HG02642 (cell line): ENCODE measurements at regions not wholly inside any gene's neighbourhood (a gene's known extent, or its start where the extent isn't known, plus 50 kb on each side); places are given as distances from the start of the nearest gene placed in this dataset.
"Not testable (repeated sequence)": the region's sequence is repeated elsewhere in the genome, so short reads cannot be mapped to it uniquely, and the experiment has no call there.

Source experiments
- ATAC-seq: cut with Tn5 transposase; IDR thresholded peaks from one replicate; pipeline ENCODE4 v1.9.1; 2021; ENCODE audit warnings: mild to moderate bottlenecking; ENCODE audit not compliant: unreplicated experiment, poor library complexity

DNA sequence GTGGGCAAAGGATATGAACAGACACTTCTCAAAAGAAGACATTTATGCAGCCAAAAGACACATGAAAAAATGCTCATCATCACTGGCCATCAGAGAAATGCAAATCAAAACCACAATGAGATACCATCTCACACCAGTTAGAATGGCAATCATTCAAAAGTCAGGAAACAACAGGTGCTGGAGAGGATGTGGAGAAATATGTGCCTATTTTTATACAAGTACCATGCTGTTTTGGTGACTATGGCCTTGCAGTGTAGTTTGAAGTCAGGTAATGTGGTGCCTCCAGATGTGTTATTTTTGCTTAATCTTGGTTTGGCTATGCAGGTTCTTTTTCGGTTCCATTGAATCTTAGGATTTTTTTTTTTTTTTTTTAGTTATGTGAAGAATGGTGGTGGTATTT lies 387.7 kb upstream of the ST8SIA4 start:
- ATAC-seq = not testable (repeated sequence)

DNA sequence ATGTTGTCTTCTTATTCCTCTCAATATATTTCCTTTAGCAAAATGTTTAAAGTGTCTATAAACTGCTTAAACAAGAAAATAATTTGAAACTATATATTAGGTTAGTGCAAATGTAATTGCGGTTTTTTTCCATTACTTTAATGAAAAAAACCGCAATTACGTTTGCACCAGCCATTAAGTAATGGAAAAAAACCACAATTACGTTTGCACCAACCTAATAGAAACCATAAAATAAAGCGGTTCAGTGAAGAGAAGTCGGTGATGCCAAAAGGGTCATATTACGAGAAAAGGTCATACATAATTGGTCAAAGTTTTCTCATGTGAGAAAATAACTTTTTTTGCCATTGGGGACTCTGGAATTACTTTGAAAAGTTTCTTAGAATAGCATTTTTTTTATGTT lies 385.6 kb upstream of the ST8SIA4 start:
- ATAC-seq = no peak

DNA sequence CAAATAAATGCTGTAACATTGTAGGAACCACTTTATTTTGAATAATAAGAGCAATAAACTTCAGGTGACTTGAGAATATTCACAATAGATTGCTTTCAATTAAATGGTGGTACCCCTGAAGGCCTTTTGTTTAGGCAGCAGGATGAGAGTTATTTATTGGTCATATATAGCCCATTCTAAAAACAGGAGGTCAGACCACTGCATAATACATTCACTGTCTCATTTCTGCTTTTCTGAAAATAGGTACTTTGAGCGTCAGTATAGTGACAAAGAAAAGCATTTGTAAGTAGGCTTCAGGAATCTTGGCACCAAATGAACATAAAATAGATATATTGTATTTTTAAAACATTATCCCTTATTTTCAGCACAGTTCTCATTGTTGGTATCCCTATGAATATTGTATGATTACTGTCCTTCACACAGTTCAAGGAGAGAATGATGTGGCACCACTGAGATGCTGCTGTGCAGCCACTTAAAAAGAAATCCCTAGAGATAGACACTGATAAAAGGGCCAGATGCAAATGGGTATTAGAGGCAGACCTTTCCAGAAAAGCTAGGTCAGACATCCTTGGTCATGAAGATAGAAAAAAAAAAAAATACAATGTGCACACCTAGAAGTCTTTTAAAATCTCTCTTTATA lies 381.8 kb upstream of the ST8SIA4 start:
- no peak for ATAC-seq

DNA sequence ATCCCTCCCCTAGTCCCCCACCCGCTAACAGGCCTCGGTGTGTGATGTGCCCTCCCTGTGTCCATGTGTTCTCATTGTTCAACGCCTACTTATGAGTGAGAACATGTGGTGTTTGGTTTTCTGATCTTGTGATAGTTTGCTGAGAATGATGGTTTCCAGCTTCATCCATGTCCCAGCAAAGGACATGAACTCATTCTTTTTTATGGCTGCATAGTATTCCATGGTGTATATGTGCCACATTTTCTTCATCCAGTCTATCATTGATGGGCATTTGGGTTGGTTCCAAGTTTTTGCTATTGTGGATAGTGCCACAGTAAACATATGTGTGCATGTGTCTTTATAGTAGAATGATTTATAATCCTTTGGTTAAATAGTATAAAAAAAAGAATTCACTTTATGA lies 380.9 kb upstream of the ST8SIA4 start:
- not testable (repeated sequence) for ATAC-seq

DNA sequence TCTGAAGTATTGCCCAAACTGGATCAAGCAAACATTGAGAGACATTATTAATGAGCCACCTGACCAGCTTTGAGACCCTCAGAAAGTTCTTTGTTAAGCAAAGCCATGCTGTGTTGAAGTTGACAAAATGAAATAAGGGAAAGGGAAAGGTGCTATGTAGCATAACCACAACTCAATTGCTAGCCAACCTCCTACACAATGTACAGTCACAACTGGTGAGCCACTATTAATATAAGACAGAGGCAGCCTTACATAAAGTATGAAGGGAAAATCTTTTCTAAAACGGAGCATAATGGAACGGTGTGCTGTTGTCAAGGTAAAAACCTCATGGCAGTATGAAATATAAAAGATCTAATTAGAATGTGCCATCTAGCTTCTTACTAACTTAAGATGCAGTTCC lies 375.8 kb upstream of the ST8SIA4 start:
- no peak for ATAC-seq

DNA sequence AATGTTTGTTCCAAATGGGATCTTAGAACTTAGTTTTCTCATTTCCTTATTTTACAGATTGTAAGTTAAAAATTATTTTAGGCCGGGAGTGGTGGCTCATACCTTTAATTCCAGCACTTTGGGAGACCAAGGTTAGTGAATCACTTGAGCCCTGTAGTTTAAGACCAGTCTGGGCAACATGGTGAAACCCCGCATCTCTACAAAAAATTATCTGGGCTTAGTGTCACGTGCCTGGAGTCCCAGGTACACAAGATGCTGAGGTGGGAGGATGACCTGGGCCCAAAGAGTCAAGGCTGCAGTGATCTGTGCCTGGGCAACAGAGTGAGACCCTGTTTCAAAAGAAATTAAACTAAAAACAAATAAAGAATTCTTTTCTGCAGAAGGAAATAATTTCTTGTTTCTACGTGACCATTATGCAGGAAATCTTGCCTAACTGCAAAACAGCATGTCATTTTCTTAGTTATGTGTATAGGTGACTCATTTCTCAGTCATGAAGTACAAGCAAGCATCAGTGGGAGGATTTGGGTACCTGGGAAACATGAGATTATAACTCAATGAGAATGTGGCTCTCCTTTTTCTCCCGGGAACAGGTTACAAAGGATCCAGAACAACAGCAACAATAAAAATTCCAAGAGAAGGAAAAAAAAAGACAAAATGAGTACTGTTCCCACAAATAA lies 375.1 kb upstream of the ST8SIA4 start:
- no peak for ATAC-seq

DNA sequence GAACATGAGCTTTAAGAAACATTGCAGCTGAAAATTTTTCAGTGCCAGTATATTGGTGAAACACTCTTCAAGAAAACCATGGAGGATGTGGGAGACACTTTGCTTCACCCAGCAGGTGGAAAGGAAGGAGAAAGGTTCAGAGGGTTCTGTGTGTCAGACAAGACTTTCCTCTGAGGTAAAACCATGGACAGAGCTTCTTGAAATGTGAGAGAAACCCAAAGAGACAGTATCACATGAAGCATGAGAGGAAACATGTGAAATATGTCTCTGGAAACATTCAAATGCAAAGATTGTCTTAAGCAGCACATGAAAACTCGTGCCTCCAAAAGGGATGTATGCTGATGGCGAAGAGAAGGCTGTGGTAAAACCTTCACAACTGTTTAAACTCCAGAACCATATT lies 368.9 kb upstream of the ST8SIA4 start:
- ATAC-seq = no peak

DNA sequence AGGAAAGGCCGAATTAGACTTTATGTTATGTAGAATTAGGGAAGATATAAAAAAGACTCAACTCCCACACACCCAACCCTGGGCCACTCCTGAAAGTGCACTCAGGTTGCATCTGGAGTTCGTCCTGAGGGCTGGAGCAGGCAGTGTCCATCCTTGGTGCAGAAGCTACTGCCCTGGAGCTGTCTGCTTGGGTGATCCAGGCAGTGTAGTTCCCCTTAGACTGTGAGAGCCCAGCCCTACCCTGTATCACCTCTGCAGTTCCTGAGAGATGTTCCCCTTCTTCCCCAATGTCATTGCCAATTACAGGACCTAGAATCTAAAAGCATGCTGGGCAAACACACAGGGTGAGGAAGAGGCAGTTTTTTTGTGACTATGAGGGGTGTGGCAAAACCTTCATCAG lies 368.3 kb upstream of the ST8SIA4 start:
- ATAC-seq = no peak

DNA sequence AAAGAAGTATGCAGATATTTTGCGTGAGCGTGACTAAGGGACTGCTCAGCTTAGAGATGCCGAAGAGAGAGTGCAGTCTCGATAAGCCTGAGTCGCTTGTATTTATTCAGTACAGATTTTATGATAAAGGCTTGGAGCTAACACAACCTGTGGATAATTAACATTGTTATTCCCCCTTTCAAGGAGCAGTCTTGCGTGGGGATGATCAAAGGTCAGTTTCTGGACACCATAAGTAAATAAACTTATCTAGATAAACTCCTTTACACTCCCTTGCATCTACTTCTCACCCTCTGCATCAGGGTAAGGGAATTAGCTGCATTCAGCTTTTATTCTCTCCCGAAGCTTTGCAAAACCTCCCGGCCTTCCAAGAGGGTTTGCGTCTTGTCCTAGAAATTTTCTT lies 357.8 kb upstream of the ST8SIA4 start:
- ATAC-seq = no peak

DNA sequence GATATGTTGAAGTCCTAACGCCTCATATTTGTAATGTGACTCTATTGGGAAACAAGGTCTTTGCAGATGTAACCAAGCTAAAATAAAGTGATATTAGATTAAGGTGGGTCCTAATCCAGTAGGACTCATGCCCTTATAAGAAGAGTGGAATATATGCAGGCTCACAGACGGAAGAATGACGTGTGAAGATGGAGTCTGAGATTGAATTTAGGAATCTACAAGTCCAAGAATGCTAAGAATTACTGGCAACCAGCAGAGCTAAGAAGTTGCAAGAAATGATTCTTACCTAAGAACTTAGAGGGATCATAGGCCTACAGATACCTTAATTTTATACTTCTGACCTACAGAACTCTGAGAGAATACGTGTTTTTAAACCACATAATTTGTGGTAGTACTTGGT lies 350.0 kb upstream of the ST8SIA4 start:
- ATAC-seq = no peak

DNA sequence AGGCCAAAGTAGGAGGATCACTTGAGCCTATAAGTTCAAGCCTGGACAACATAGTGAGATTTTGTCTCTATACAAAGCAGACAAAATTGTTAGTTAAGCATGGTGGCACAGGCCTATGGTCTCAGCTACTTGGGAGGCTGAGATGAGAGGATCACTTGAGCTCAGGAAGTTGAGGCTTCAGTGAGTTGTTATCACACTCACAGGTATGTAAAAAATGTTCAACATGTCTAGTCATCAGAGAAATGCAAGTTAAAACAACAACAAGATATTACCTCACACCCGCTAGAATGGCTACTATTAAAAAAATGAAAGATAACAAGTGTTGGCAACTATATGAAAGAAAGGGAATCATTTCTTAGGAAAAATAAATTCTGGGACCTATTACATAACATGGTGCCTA lies 341.5 kb upstream of the ST8SIA4 start:
- no peak for ATAC-seq

DNA sequence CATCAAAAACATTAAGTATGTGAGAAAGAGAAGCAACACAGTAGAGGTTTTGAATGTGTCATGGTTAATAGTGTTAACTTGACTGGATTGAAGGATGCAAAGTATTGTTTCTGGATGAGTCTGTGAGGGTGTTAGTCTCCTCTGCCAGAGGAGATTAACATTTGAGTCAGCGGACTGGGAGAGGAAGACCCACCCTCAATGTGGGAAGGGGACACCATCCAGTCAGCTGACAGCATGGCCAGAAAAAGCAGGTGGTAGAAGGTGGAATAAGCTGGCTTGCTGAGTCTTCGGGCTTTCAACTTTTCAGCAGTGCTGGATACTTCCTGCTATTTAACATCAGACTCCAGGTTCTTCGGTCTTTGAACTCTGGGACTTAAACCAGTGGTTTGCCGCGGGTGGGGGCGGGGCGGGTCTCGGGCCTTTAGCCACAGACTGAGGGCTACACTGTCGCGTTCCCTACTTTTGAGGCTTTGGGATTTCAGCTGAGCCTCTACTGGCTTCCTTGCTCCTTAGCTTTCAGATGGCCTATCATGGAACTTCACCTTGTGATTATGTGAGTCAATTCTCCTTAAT lies 309.9 kb upstream of the ST8SIA4 start:
- no peak for ATAC-seq

DNA sequence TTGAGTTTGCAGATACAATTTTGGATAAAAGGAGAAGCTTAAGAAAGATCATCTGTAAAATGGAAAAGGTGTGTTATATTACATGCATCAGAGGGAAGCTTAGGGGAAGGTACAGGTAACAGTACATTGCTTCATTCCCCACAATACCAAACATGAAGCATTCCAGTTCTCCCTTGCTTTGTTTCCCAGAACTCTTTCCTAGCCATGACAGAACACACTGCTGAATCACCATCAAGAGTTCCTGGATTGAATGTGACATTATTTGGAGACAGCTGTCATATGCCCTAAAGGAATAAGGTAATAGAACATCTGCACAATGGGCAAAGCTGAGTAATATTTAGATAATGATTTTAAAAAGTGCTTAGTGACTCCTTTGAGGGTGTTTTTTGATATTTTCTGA lies 303.5 kb upstream of the ST8SIA4 start:
- ATAC-seq = no peak

DNA sequence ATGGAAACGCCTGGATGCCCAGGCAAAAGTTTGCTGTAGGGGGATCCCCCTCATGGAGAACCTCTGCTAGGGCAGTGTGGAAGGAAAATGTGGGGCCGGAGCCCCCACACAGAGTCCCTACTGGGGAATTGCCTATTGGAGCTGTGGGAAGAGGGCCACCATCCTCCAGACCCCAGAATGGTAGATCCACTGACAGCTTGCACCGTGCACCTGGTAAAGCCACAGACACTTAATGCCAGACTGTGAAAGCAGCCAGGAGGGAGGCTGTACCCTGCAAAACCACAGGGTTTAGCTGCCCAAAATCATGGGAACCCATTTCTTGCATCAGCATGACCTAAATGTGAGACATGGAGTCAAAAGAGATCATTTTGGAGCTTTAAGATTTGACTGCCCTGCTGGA lies 302.0 kb upstream of the ST8SIA4 start:
- not testable (repeated sequence) for ATAC-seq

DNA sequence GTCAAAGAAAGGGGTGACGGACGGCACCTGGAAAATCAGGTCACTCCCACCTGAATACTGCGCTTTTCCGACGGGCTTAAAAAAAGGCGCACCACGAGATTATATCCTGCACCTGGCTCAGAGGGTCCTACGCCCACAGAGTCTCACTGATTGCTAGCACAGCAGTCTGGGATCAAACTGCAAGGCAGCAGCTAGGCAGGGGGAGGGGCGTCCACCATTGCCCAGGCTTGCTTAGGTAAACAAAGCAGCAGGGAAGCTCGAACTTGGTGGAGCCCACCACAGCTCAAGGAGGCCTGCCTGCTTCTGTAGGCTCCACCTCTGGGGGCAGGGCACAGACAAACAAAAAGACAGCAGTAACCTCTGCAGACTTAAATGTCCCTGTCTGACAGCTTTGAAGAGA lies 277.3 kb upstream of the ST8SIA4 start:
- ATAC-seq = not testable (repeated sequence)

DNA sequence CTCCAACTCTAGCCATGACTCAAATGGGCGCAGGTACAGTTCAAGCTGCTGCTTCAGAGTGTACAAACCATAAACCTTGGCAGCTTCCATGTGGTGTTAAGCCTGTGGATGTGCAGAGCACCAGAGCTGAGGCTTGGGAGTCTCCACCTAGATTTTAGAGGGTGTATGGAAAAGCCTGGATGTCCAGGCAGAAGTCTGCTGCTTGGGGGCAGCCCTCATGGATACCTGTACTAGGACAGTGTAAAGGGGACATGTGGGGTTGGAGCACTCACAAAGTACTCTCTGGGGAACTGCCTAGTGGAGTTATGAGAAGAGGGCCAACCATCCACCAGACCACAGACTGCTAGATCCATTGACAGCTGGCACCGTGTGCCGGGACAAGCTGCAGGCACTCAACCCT lies 273.5 kb upstream of the ST8SIA4 start:
- no peak for ATAC-seq

DNA sequence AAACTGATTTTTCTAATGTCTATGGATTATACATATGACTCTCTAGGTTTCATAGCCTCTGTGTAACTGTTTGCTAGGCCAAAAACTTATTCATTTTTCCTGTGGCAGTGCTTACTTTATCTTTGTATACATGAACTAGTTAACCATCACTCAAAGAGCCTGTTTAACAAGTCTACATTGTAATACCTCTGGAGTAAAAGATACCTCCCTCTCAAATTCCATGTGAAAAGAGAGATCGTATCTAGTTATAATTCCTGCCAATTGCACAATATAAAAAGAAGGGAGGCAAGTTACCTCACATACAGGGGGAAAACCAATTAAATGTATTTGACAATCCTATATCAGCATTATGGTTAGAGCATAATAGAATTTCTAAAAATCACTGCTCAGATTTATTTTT lies 271.9 kb upstream of the ST8SIA4 start:
- ATAC-seq = no peak

DNA sequence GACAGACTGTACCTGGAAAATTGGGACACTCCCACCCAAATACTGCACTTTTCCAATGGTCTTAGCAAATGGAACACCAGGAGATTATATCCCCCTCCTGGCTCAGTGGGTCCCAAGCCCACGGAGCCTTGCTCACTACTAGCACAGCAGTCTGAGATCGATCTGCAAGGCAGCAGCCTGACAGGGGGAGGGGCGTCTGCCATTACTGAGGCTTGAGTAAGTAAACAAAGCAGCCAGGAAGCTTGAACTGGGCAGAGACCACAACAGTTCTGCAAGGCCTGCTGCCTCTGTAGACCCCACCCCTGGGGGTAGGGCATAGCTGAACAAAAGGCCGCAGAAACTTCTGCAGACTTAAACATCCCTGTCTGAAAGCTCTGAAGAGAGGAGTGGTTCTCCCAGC lies 260.0 kb upstream of the ST8SIA4 start:
- no peak for ATAC-seq

DNA sequence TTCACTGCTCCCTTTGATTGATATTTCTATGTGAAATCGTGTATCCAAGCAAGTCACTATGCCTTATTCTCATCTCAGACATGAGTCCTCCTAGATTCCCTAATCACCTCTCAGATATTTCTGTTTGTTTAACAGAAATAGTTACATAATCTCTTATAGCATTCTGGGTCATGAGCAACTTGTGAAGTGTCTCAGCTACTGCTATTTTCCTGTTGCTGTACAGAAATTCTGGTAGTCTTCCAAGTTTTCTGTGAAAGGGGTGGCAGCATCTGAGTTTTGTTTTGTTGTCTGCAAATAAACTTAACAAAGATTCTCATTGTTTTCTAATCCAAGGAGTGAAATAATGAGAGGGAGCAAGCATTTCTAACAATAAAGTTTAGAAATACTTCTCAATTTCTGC lies 256.9 kb upstream of the ST8SIA4 start:
- no peak for ATAC-seq

DNA sequence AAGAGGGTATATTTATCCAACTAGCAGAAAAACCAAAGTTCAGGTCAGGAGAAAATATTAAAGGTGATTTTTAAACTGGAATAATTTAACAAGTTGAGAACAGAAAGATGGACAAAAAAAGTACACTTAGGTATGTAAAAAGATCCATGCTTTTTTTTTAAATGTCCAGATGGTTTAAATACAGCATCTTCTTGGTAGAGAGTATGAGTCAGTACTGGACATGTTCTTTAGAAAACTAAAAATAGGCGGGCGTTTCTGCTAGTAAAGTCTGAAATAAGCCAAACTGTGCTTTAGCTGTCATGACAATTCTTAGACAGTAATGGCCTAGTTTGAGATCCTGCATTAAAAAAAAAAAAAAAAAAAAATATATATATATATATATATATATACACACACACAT lies 255.9 kb upstream of the ST8SIA4 start:
- no peak for ATAC-seq

DNA sequence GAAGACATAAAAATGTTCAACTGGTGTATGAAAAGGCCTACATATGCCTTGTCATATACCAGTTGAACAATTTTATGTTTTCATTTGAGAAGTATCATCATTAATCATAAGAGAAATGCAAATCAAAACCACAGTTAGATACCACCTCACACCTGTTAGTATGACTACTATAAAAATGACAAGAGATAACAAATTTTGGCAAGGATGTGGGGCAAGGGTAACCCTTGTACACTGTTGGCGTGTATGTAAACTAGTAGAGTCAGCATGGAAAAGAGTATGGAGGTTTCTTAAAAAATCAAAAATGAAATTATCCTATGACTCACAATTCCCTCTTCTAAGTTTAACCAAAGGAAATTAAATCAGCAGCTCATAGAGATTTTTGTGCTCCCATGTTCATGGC lies 250.4 kb upstream of the ST8SIA4 start:
- no peak for ATAC-seq

DNA sequence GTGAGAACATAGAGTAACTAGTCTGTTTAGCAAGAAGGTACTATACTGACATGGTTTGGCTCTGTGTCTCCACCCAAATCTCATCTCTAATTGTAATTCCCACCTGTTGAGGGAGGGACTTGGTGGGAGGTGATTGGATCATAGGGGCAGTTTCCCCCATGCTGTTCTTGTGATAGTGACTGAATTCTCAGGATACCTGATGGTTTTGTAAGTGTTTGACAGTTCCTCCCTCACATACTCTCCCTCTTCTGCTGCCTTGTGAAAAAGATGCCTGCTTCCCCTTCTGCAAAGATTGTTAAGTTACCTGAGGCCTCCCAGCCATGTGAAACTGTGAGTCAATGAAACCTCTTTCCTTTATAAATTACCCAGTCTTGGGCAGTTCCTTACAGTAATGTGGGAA lies 240.4 kb upstream of the ST8SIA4 start:
- ATAC-seq = no peak
